ENCODE measurements at regions not wholly inside any gene's neighbourhood (a gene's known extent, or its start where the extent isn't known, plus 50 kb on each side); places are given as distances from the start of the nearest gene placed in this dataset.

- ChIA-PET POLR2A (no interaction called here), CTCF (no interaction called here)
- no peak overlapping the region for H3K27ac ChIP-seq (ENCODE audit: low read depth, low read length)
- H3K27me3 ChIP-seq (ENCODE audit: control insufficient read depth, insufficient read depth, low read length): no peaks in the 10 kb centered on the region
- no peak for DNase-seq (ENCODE audit: low read depth, low spot score)
- H3K9me3 ChIP-seq (ENCODE audit: control insufficient read depth, insufficient read depth, low read length): no peaks in the 10 kb centered on the region
- no peak for TF ChIP-seq CTCF (IDR thresholded peaks at IDR 0.05; ENCODE audit: low read depth, low read length)
- no peak overlapping the region for H3K4me3 ChIP-seq (ENCODE audit: low read depth, low read length)
Measured at GRCh38 chr2:122129399-122129798, 373.9 kb downstream of the TSN start.

- Histone ChIP-seq H3K27me3 (ENCODE audit: control insufficient read depth, insufficient read depth, low read length) (no peaks in the 10 kb centered on the region), H3K9me3 (ENCODE audit: control insufficient read depth, insufficient read depth, low read length) (no peaks in the 10 kb centered on the region), H3K27ac (ENCODE audit: low read depth, low read length) (no peak overlapping the region), H3K4me3 (ENCODE audit: low read depth, low read length) (no peak overlapping the region)
- CTCF ChIA-PET: no interaction called here
- TF ChIP-seq CTCF (IDR thresholded peaks at IDR 0.05; ENCODE audit: low read depth, low read length): no peak
- no peak for DNase-seq (ENCODE audit: low read depth, low spot score)
- POLR2A ChIA-PET: no interaction called here
Measured at GRCh38 chr2:122132147-122132691, 376.8 kb downstream of the TSN start.

- no peaks in the 10 kb centered on the region for H3K9me3 ChIP-seq (ENCODE audit: control insufficient read depth, insufficient read depth, low read length)
- no peak for DNase-seq (ENCODE audit: low read depth, low spot score)
- no peaks in the 10 kb centered on the region for H3K27me3 ChIP-seq (ENCODE audit: control insufficient read depth, insufficient read depth, low read length)
- TF ChIP-seq CTCF (IDR thresholded peaks at IDR 0.05; ENCODE audit: low read depth, low read length): no peak
- CTCF ChIA-PET: interaction anchor here (0.5 kb wide), 1 partner anchor 819 kb away, joined by 4 read pairs; no protein-coding TSS in a partner anchor
- POLR2A ChIA-PET: no interaction called here
- no peak overlapping the region for H3K4me3 ChIP-seq (ENCODE audit: low read depth, low read length)
- H3K27ac ChIP-seq (ENCODE audit: low read depth, low read length): no peak overlapping the region
Measured at GRCh38 chr2:122135021-122135937, 379.8 kb downstream of the TSN start.

- no peak overlapping the region for H3K27ac ChIP-seq (ENCODE audit: low read depth, low read length)
- H3K27me3 ChIP-seq (ENCODE audit: control insufficient read depth, insufficient read depth, low read length): no peaks in the 10 kb centered on the region
- CTCF ChIA-PET: no interaction called here
- TF ChIP-seq CTCF (IDR thresholded peaks at IDR 0.05; ENCODE audit: low read depth, low read length): peak; percentile 54
- POLR2A ChIA-PET: no interaction called here
- H3K9me3 ChIP-seq (ENCODE audit: control insufficient read depth, insufficient read depth, low read length): no peaks in the 10 kb centered on the region
- H3K4me3 ChIP-seq (ENCODE audit: low read depth, low read length): no peak overlapping the region
- DNase-seq (ENCODE audit: low read depth, low spot score): no peak
Measured at GRCh38 chr2:122136056-122136455, 380.6 kb downstream of the TSN start.

GRCh38 chr2:122138561-122138960 lies 383.1 kb downstream of the TSN start:
- DNase-seq (ENCODE audit: low read depth, low spot score): no peak
- POLR2A ChIA-PET: no interaction called here
- Histone ChIP-seq H3K27ac (ENCODE audit: low read depth, low read length) (no peak overlapping the region), H3K9me3 (ENCODE audit: control insufficient read depth, insufficient read depth, low read length) (no peaks in the 10 kb centered on the region), H3K4me3 (ENCODE audit: low read depth, low read length) (no peak overlapping the region), H3K27me3 (ENCODE audit: control insufficient read depth, insufficient read depth, low read length) (no peaks in the 10 kb centered on the region)
- CTCF ChIA-PET: no interaction called here
- no peak for TF ChIP-seq CTCF (IDR thresholded peaks at IDR 0.05; ENCODE audit: low read depth, low read length)
